ENCODE measurements at regions not wholly inside any gene's neighbourhood (a gene's known extent, or its start where the extent isn't known, plus 50 kb on each side); places are given as distances from the start of the nearest gene placed in this dataset.

GRCh38 chr3:117586161-117586560, 876.6 kb downstream of the TUSC7 start:
- H3K4me2 ChIP-seq (ENCODE audit: low read depth, low read length), result no peak overlapping the region
- H3K9me3 ChIP-seq (replicated peaks; ENCODE audit: insufficient read depth, low read length), result no peaks in the 10 kb centered on the region
- H3K9me2 ChIP-seq (replicated peaks; ENCODE audit: insufficient read depth, low read length), result no peaks in the 10 kb centered on the region; the same call in 1 of the 2 replicates
- H3K27ac ChIP-seq (ENCODE audit: low read length), result no peak overlapping the region
- no peak overlapping the region for H3K9ac ChIP-seq (ENCODE audit: low read length)
- no peaks in the 10 kb centered on the region for H3K79me2 ChIP-seq (ENCODE audit: low read length)
- DNase-seq, result no peak
- H3K4me3 ChIP-seq (ENCODE audit: low read length), result no peak overlapping the region
- peaks cover 8% of the 10 kb centered on the region for H3F3A ChIP-seq (ENCODE audit: insufficient read depth, low read length)
- no peaks in the 10 kb centered on the region for H3K36me3 ChIP-seq (replicated peaks; ENCODE audit: insufficient read depth, low read length)
- no peak overlapping the region for H2AFZ ChIP-seq (ENCODE audit: low read length)
- H4K20me1 ChIP-seq (ENCODE audit: insufficient read depth, low read length), result no peaks in the 10 kb centered on the region
- peaks cover 18% of the 10 kb centered on the region for H3K4me1 ChIP-seq (ENCODE audit: low read length)
- no peak for TF ChIP-seq EZH2 (optimal IDR thresholded peaks at IDR 0.05; ENCODE audit: low read depth, low read length)
- no peak for TF ChIP-seq EZH2phosphoT487 (IDR thresholded peaks at IDR 0.05; ENCODE audit: low read length)
- TF ChIP-seq CTCF (IDR thresholded peaks at IDR 0.05; ENCODE audit: low read length), result no peak
- H3K27me3 ChIP-seq (replicated peaks; ENCODE audit: insufficient read depth, low read length), result no peaks in the 10 kb centered on the region

GRCh38 chr3:117587416-117587815, 877.8 kb downstream of the TUSC7 start:
- Histone ChIP-seq H3K27me3 (replicated peaks; ENCODE audit: insufficient read depth, low read length) (no peaks in the 10 kb centered on the region), H2AFZ (ENCODE audit: low read length) (no peak overlapping the region), H3K9me2 (replicated peaks; ENCODE audit: insufficient read depth, low read length) (no peaks in the 10 kb centered on the region; the same call in 1 of the 2 replicates), H3K36me3 (replicated peaks; ENCODE audit: insufficient read depth, low read length) (no peaks in the 10 kb centered on the region), H3K9me3 (replicated peaks; ENCODE audit: insufficient read depth, low read length) (no peaks in the 10 kb centered on the region), H3F3A (ENCODE audit: insufficient read depth, low read length) (peaks cover 8% of the 10 kb centered on the region), H3K4me2 (ENCODE audit: low read depth, low read length) (no peak overlapping the region), H3K4me1 (ENCODE audit: low read length) (peaks cover 18% of the 10 kb centered on the region), H3K9ac (ENCODE audit: low read length) (no peak overlapping the region), H3K4me3 (ENCODE audit: low read length) (no peak overlapping the region), H3K79me2 (ENCODE audit: low read length) (no peaks in the 10 kb centered on the region), H3K27ac (ENCODE audit: low read length) (no peak overlapping the region), H4K20me1 (ENCODE audit: insufficient read depth, low read length) (no peaks in the 10 kb centered on the region)
- DNase-seq, result no peak
- TF ChIP-seq EZH2phosphoT487 (IDR thresholded peaks at IDR 0.05; ENCODE audit: low read length) (no peak), EZH2 (optimal IDR thresholded peaks at IDR 0.05; ENCODE audit: low read depth, low read length) (no peak), CTCF (IDR thresholded peaks at IDR 0.05; ENCODE audit: low read length) (no peak)

- H3K27me3 ChIP-seq (replicated peaks; ENCODE audit: insufficient read depth, low read length), result no peaks in the 10 kb centered on the region
- H3F3A ChIP-seq (ENCODE audit: insufficient read depth, low read length), result peaks cover 8% of the 10 kb centered on the region
- no peaks in the 10 kb centered on the region; the same call in 1 of the 2 replicates for H3K9me2 ChIP-seq (replicated peaks; ENCODE audit: insufficient read depth, low read length)
- H2AFZ ChIP-seq (ENCODE audit: low read length), result peak overlapping the region; percentile 51
- H3K4me2 ChIP-seq (ENCODE audit: low read depth, low read length), result peak overlapping the region; percentile 64
- peak overlapping the region; percentile 21; the same call in 1 of the 2 replicates for H3K27ac ChIP-seq (ENCODE audit: low read length)
- TF ChIP-seq CTCF (IDR thresholded peaks at IDR 0.05; ENCODE audit: low read length) (peak; percentile 24), EZH2 (optimal IDR thresholded peaks at IDR 0.05; ENCODE audit: low read depth, low read length) (no peak), EZH2phosphoT487 (IDR thresholded peaks at IDR 0.05; ENCODE audit: low read length) (no peak)
- H3K9me3 ChIP-seq (replicated peaks; ENCODE audit: insufficient read depth, low read length), result no peaks in the 10 kb centered on the region
- H3K9ac ChIP-seq (ENCODE audit: low read length), result no peak overlapping the region; the same call in 1 of the 2 replicates
- H3K4me1 ChIP-seq (ENCODE audit: low read length), result peaks cover 18% of the 10 kb centered on the region
- H4K20me1 ChIP-seq (ENCODE audit: insufficient read depth, low read length), result no peaks in the 10 kb centered on the region
- peak overlapping the region; percentile 42 for H3K4me3 ChIP-seq (ENCODE audit: low read length)
- no peaks in the 10 kb centered on the region for H3K79me2 ChIP-seq (ENCODE audit: low read length)
- no peaks in the 10 kb centered on the region for H3K36me3 ChIP-seq (replicated peaks; ENCODE audit: insufficient read depth, low read length)
- DNase-seq, result peak; percentile 22
Measured at GRCh38 chr3:117589454-117589853, 879.9 kb downstream of the TUSC7 start.

Data from MM.1S (cell line).